ENCODE measurements at regions not wholly inside any gene's neighbourhood (a gene's known extent, or its start where the extent isn't known, plus 50 kb on each side); places are given as distances from the start of the nearest gene placed in this dataset.

- DNase-seq (ENCODE audit: low spot score): no peak
Measured at GRCh38 chr7:131899271-131900030, 343.0 kb upstream of the PODXL start.

GRCh38 chr7:131898418-131898817 lies 342.0 kb upstream of the PODXL start:
- DNase-seq (ENCODE audit: low spot score): peak; percentile 21

GRCh38 chr7:131897790-131898165 lies 341.4 kb upstream of the PODXL start:
- no peak for DNase-seq (ENCODE audit: low spot score)

GRCh38 chr7:131897016-131897789 lies 340.8 kb upstream of the PODXL start:
- DNase-seq (ENCODE audit: low spot score): no peak

- no peak for DNase-seq (ENCODE audit: low spot score)
Measured at GRCh38 chr7:131896165-131896863, 339.9 kb upstream of the PODXL start.

GRCh38 chr7:131895541-131896164 lies 339.2 kb upstream of the PODXL start:
- DNase-seq (ENCODE audit: low spot score): peak; percentile 73

- no peak for DNase-seq (ENCODE audit: low spot score)
Measured at GRCh38 chr7:131893631-131894340, 337.4 kb upstream of the PODXL start.

GRCh38 chr7:131890176-131890575 lies 333.7 kb upstream of the PODXL start:
- DNase-seq (ENCODE audit: low spot score): no peak

GRCh38 chr7:131889572-131890150 lies 333.2 kb upstream of the PODXL start:
- no peak for DNase-seq (ENCODE audit: low spot score)

GRCh38 chr7:131883769-131884168 lies 327.3 kb upstream of the PODXL start:
- DNase-seq (ENCODE audit: low spot score): no peak

- DNase-seq (ENCODE audit: low spot score): no peak
Measured at GRCh38 chr7:131883196-131883595, 326.8 kb upstream of the PODXL start.

GRCh38 chr7:131882321-131882720 lies 325.9 kb upstream of the PODXL start:
- no peak for DNase-seq (ENCODE audit: low spot score)

- no peak for DNase-seq (ENCODE audit: low spot score)
Measured at GRCh38 chr7:131880078-131880477, 323.6 kb upstream of the PODXL start.

- no peak for DNase-seq (ENCODE audit: low spot score)
Measured at GRCh38 chr7:131879424-131879823, 323.0 kb upstream of the PODXL start.

GRCh38 chr7:131878777-131879176 lies 322.3 kb upstream of the PODXL start:
- DNase-seq (ENCODE audit: low spot score): no peak

- no peak for DNase-seq (ENCODE audit: low spot score)
Measured at GRCh38 chr7:131873581-131873980, 317.2 kb upstream of the PODXL start.

- DNase-seq (ENCODE audit: low spot score): no peak
Measured at GRCh38 chr7:131869986-131870385, 313.6 kb upstream of the PODXL start.

- no peak for DNase-seq (ENCODE audit: low spot score)
Measured at GRCh38 chr7:131869169-131869844, 312.9 kb upstream of the PODXL start.

GRCh38 chr7:131867461-131867860 lies 311.0 kb upstream of the PODXL start:
- no peak for DNase-seq (ENCODE audit: low spot score)

- no peak for DNase-seq (ENCODE audit: low spot score)
Measured at GRCh38 chr7:131865911-131866310, 309.5 kb upstream of the PODXL start.
